ENCODE measurements at regions not wholly inside any gene's neighbourhood (a gene's known extent, or its start where the extent isn't known, plus 50 kb on each side); places are given as distances from the start of the nearest gene placed in this dataset.

- Histone ChIP-seq H3K36me3 (no peaks in the 10 kb centered on the region), H3K27ac (no peak overlapping the region), H3K4me3 (no peak overlapping the region), H3K27me3 (no peaks in the 10 kb centered on the region), H3K9me3 (peaks cover 0 to 6% (median 5%) of the 10 kb centered on the region in 4 donors), H3K4me1 (no peaks in the 10 kb centered on the region)
- DNase-seq (no peak), ATAC-seq (ENCODE audit: low FRiP score in 2 of 2) (no peak)
- TF ChIP-seq POLR2A (IDR thresholded peaks at IDR 0.05) (no peak), EP300 (IDR thresholded peaks at IDR 0.05) (no peak), CTCF (IDR thresholded peaks at IDR 0.05) (no peak), POLR2AphosphoS5 (IDR thresholded peaks at IDR 0.05) (no peak)
- WGBS, 2 donors: 85 to 87% methylated on average over 1 of the region's 1 CpG
These were observed 98.6 kb upstream of the FAM83B start for GRCh38 chr6:54747955-54748354.

GRCh38 chr6:54754406-54754805, 92.2 kb upstream of the FAM83B start:
- Histone ChIP-seq H3K4me1 (no peaks in the 10 kb centered on the region), H3K27me3 (no peaks in the 10 kb centered on the region), H3K27ac (no peak overlapping the region), H3K36me3 (no peaks in the 10 kb centered on the region), H3K4me3 (no peak overlapping the region), H3K9me3 (no peaks in the 10 kb centered on the region)
- DNase-seq (no peak), ATAC-seq (ENCODE audit: low FRiP score in 2 of 2) (no peak)
- no peak for TF ChIP-seq POLR2A (IDR thresholded peaks at IDR 0.05)
- no peak for TF ChIP-seq CTCF (IDR thresholded peaks at IDR 0.05)
- TF ChIP-seq POLR2AphosphoS5 (IDR thresholded peaks at IDR 0.05): no peak
- no peak for TF ChIP-seq EP300 (IDR thresholded peaks at IDR 0.05)
- WGBS, 2 donors: 66 to 68% methylated on average over 1 of the region's 1 CpG

- Histone ChIP-seq H3K27me3 (no peaks in the 10 kb centered on the region), H3K4me1 (no peaks in the 10 kb centered on the region), H3K36me3 (no peaks in the 10 kb centered on the region), H3K4me3 (no peak overlapping the region), H3K27ac (no peak overlapping the region), H3K9me3 (no peaks in the 10 kb centered on the region)
- ATAC-seq (ENCODE audit: low FRiP score in 2 of 2) (no peak), DNase-seq (no peak)
- 63 to 79% methylated on average over 2 of the region's 2 CpGs for WGBS, 2 donors
- TF ChIP-seq CTCF (IDR thresholded peaks at IDR 0.05) (no peak), POLR2A (IDR thresholded peaks at IDR 0.05) (no peak), EP300 (IDR thresholded peaks at IDR 0.05) (no peak), POLR2AphosphoS5 (IDR thresholded peaks at IDR 0.05) (no peak)
These were observed 88.2 kb upstream of the FAM83B start for GRCh38 chr6:54758340-54758739.

- Histone ChIP-seq H3K4me3 (no peak overlapping the region), H3K36me3 (no peaks in the 10 kb centered on the region), H3K27ac (no peak overlapping the region), H3K4me1 (no peaks in the 10 kb centered on the region), H3K9me3 (no peaks in the 10 kb centered on the region), H3K27me3 (no peaks in the 10 kb centered on the region)
- DNase-seq (no peak), ATAC-seq (ENCODE audit: low FRiP score in 2 of 2) (no peak)
- WGBS, 2 donors: 71 to 94% methylated on average over 1 of the region's 1 CpG
- TF ChIP-seq POLR2A (IDR thresholded peaks at IDR 0.05) (no peak), POLR2AphosphoS5 (IDR thresholded peaks at IDR 0.05) (no peak), EP300 (IDR thresholded peaks at IDR 0.05) (no peak)
These were observed 78.1 kb upstream of the FAM83B start for GRCh38 chr6:54768494-54768893.

GRCh38 chr6:54770328-54770727, 76.2 kb upstream of the FAM83B start:
- DNase-seq (peak in 1 of 2 donors; percentile 32), ATAC-seq (ENCODE audit: low FRiP score in 2 of 2) (no peak)
- H3K27me3 ChIP-seq: no peaks in the 10 kb centered on the region
- H3K36me3 ChIP-seq: no peaks in the 10 kb centered on the region
- no peaks in the 10 kb centered on the region for H3K9me3 ChIP-seq
- H3K4me3 ChIP-seq: no peak overlapping the region
- no peaks in the 10 kb centered on the region for H3K4me1 ChIP-seq
- TF ChIP-seq POLR2A (IDR thresholded peaks at IDR 0.05): no peak
- no peak for TF ChIP-seq EP300 (IDR thresholded peaks at IDR 0.05)
- TF ChIP-seq POLR2AphosphoS5 (IDR thresholded peaks at IDR 0.05): no peak
- TF ChIP-seq CTCF (IDR thresholded peaks at IDR 0.05): no peak
- 97 to 98% methylated on average over 12 of the region's 12 CpGs for WGBS, 2 donors
- H3K27ac ChIP-seq: no peak overlapping the region

All from upper lobe of left lung (tissue), 6 donors.